ENCODE measurements at regions not wholly inside any gene's neighbourhood (a gene's known extent, or its start where the extent isn't known, plus 50 kb on each side); places are given as distances from the start of the nearest gene placed in this dataset.
"Not testable (repeated sequence)": the region's sequence is repeated elsewhere in the genome, so short reads cannot be mapped to it uniquely, and the experiment has no call there.

DNA sequence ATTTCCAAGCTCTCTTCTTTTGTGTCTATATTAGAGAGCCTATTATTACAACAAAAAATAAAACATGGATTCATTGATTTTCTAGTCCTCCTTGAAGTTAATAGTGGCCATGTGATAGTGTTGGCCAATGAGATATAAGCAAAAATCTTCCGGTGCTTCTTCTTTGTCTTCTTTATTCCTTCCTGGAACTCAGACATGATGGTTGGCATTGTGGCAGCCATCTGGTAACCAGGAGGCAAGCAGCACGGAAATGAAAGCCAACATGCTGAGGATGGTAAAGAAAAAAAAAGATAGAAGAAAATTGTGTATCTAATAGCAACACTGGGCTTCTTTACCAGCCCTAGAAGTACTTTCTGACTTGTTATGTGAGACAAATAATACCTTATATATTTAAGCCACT lies 50.8 kb upstream of the SEL1L start:
- H3K4me1 ChIP-seq (ENCODE audit: control insufficient read depth, insufficient read depth, low read length), result no peaks in the 10 kb centered on the region
- no peak overlapping the region for H3K4me3 ChIP-seq (ENCODE audit: low read depth, low read length)
- no CpG with 5 or more reads among the region's 2 CpGs for WGBS (ENCODE audit: insufficient coverage)
- no peaks in the 10 kb centered on the region for H3K9me3 ChIP-seq (ENCODE audit: control insufficient read depth, insufficient read depth, low read length)
- no peak for DNase-seq (ENCODE audit: low read depth in 4 of 6, low spot score in 6 of 6)
- no peaks in the 10 kb centered on the region for H3K27me3 ChIP-seq (ENCODE audit: control insufficient read depth, insufficient read depth, low read length)
- no peak overlapping the region for H3K27ac ChIP-seq (ENCODE audit: low read depth, low read length)
- H3K36me3 ChIP-seq (ENCODE audit: control insufficient read depth, insufficient read depth, low read length), result no peaks in the 10 kb centered on the region

- H3K4me1 ChIP-seq (ENCODE audit: control insufficient read depth, insufficient read depth, low read length), result peaks cover 3% of the 10 kb centered on the region
- no peaks in the 10 kb centered on the region for H3K27me3 ChIP-seq (ENCODE audit: control insufficient read depth, insufficient read depth, low read length)
- WGBS (ENCODE audit: insufficient coverage), result 95% methylated on average over 2 of the region's 7 CpGs
- no peak overlapping the region for H3K4me3 ChIP-seq (ENCODE audit: low read depth, low read length)
- DNase-seq (ENCODE audit: low read depth in 4 of 6, low spot score in 6 of 6), result no peak
- H3K27ac ChIP-seq (ENCODE audit: low read depth, low read length), result no peak overlapping the region
- H3K9me3 ChIP-seq (ENCODE audit: control insufficient read depth, insufficient read depth, low read length), result no peaks in the 10 kb centered on the region
- H3K36me3 ChIP-seq (ENCODE audit: control insufficient read depth, insufficient read depth, low read length), result no peaks in the 10 kb centered on the region
Measured at GRCh38 chr14:81589381-81590065, 55.9 kb upstream of the SEL1L start.

DNA sequence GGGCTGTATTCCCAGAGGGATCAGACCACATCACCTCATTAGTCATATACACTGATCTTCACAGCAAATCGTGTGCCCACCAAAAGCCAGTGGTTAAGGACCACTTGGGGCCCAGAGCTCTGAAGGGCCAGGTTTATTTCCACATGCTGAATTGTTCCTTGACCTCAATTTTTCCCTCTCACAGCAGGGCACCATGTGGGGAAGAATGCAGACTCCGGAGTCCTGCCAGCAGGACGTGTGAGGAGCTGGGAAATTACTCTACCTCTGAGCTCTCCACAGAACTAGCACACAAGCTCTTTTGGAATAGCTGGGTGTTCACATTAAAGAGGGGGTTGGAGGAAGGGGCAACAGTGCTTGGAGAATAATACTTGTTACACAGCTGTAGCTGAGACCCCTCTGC lies 57.6 kb upstream of the SEL1L start:
- H3K36me3 ChIP-seq (ENCODE audit: control insufficient read depth, insufficient read depth, low read length), result no peaks in the 10 kb centered on the region
- no CpG with 5 or more reads among the region's 3 CpGs for WGBS (ENCODE audit: insufficient coverage)

GRCh38 chr14:81594012-81594411 lies 60.4 kb upstream of the SEL1L start:
- 43% methylated on average over 2 of the region's 6 CpGs for WGBS (ENCODE audit: insufficient coverage)
- H3K4me3 ChIP-seq (ENCODE audit: low read depth, low read length), result no peak overlapping the region
- H3K36me3 ChIP-seq (ENCODE audit: control insufficient read depth, insufficient read depth, low read length), result no peaks in the 10 kb centered on the region
- peak overlapping the region; percentile 33 for H3K27ac ChIP-seq (ENCODE audit: low read depth, low read length)
- DNase-seq (ENCODE audit: low read depth in 4 of 6, low spot score in 6 of 6), result peak in 2 of 6 donors; percentile 58 to 78
- peaks cover 3% of the 10 kb centered on the region for H3K4me1 ChIP-seq (ENCODE audit: control insufficient read depth, insufficient read depth, low read length)
- no peaks in the 10 kb centered on the region for H3K27me3 ChIP-seq (ENCODE audit: control insufficient read depth, insufficient read depth, low read length)
- no peaks in the 10 kb centered on the region for H3K9me3 ChIP-seq (ENCODE audit: control insufficient read depth, insufficient read depth, low read length)

More for the DNA sequence above, 57.6 kb upstream of the SEL1L start:
- H3K4me3 ChIP-seq (ENCODE audit: low read depth, low read length), result no peak overlapping the region
- H3K4me1 ChIP-seq (ENCODE audit: control insufficient read depth, insufficient read depth, low read length), result peaks cover 3% of the 10 kb centered on the region
- H3K27ac ChIP-seq (ENCODE audit: low read depth, low read length), result no peak overlapping the region
- H3K27me3 ChIP-seq (ENCODE audit: control insufficient read depth, insufficient read depth, low read length), result no peaks in the 10 kb centered on the region
- no peaks in the 10 kb centered on the region for H3K9me3 ChIP-seq (ENCODE audit: control insufficient read depth, insufficient read depth, low read length)
- DNase-seq (ENCODE audit: low read depth in 4 of 6, low spot score in 6 of 6), result no peak

DNA sequence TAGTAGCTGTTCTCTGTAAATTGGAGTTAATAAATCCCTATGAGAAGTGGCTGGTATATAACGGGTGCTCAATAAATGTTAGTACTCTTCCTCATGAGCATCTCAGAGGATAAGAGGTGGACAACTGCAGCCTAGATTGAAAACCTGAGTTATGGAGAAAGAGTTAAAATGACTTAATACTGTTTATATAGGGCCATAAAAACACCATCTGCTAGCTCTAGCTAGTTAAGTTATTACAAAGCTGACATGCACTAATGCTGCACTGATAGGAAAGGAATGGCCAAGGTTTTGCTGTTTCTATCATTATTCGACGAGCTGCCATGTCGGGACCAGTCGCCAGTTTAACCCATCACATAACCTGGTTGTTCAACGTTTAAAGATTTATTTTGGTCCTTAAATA lies 72.0 kb upstream of the SEL1L start:
- Histone ChIP-seq H3K4me1 (ENCODE audit: control insufficient read depth, insufficient read depth, low read length) (no peaks in the 10 kb centered on the region), H3K4me3 (ENCODE audit: low read depth, low read length) (no peak overlapping the region), H3K36me3 (ENCODE audit: control insufficient read depth, insufficient read depth, low read length) (no peaks in the 10 kb centered on the region), H3K27ac (ENCODE audit: low read depth, low read length) (no peak overlapping the region), H3K9me3 (ENCODE audit: control insufficient read depth, insufficient read depth, low read length) (no peaks in the 10 kb centered on the region), H3K27me3 (ENCODE audit: control insufficient read depth, insufficient read depth, low read length) (no peaks in the 10 kb centered on the region)
- no CpG with 5 or more reads among the region's 6 CpGs for WGBS (ENCODE audit: insufficient coverage)
- DNase-seq (ENCODE audit: low read depth in 4 of 6, low spot score in 6 of 6), result peak in 1 of 6 donors; percentile 73

DNA sequence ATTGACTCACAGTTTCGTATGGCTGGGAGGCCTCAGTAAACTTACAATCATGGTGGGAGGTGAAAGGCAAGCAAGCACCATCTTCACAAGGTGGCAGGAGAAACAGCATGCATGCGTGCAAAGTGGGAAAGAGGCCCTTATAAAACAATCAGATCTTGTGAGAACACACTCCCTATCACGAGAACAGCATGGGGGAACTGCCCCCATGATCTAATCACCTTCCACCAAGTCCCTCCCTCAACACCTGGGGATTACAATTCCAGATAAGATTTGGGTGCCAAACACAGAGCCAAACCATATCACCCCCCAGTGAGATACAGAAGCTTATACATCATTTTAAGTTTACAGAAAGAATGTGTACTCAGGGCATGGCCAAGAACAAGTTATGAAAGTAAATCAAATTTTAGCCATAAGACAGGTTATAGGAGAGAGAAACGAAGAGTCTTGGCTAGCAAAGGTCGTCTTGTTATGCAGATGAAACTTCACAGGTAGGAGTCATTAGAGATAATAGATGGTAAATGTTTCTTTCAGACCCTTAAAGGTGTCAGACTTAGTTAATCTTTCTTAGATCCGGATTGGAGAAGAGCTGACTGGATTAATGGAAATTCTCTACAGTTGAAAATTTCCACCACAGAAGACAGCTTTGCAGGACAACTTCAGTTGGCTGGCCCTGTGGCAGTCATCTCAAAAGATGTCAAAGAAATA lies 79.8 kb upstream of the SEL1L start:
- no peak overlapping the region for H3K27ac ChIP-seq (ENCODE audit: low read depth, low read length)
- H3K9me3 ChIP-seq (ENCODE audit: control insufficient read depth, insufficient read depth, low read length), result no peaks in the 10 kb centered on the region
- H3K4me1 ChIP-seq (ENCODE audit: control insufficient read depth, insufficient read depth, low read length), result no peaks in the 10 kb centered on the region
- no peak overlapping the region for H3K4me3 ChIP-seq (ENCODE audit: low read depth, low read length)
- no peak for DNase-seq (ENCODE audit: low read depth in 4 of 6, low spot score in 6 of 6)
- WGBS (ENCODE audit: insufficient coverage), result 68% methylated on average over 4 of the region's 6 CpGs
- H3K27me3 ChIP-seq (ENCODE audit: control insufficient read depth, insufficient read depth, low read length), result no peaks in the 10 kb centered on the region
- H3K36me3 ChIP-seq (ENCODE audit: control insufficient read depth, insufficient read depth, low read length), result no peaks in the 10 kb centered on the region

- 100% methylated on average over 5 of the region's 9 CpGs for WGBS (ENCODE audit: insufficient coverage)
- H3K36me3 ChIP-seq (ENCODE audit: control insufficient read depth, insufficient read depth, low read length); H3K4me3 ChIP-seq (ENCODE audit: low read depth, low read length); H3K4me1 ChIP-seq (ENCODE audit: control insufficient read depth, insufficient read depth, low read length); DNase-seq (ENCODE audit: low read depth in 4 of 6, low spot score in 6 of 6); H3K27ac ChIP-seq (ENCODE audit: low read depth, low read length); H3K27me3 ChIP-seq (ENCODE audit: control insufficient read depth, insufficient read depth, low read length); H3K9me3 ChIP-seq (ENCODE audit: control insufficient read depth, insufficient read depth, low read length): not testable (repeated sequence)
Measured at GRCh38 chr14:81614302-81614701, 80.6 kb upstream of the SEL1L start.

GRCh38 chr14:81618695-81619094 lies 85.0 kb upstream of the SEL1L start:
- H3K27me3 ChIP-seq (ENCODE audit: control insufficient read depth, insufficient read depth, low read length), result no peaks in the 10 kb centered on the region
- H3K4me1 ChIP-seq (ENCODE audit: control insufficient read depth, insufficient read depth, low read length), result no peaks in the 10 kb centered on the region
- H3K27ac ChIP-seq (ENCODE audit: low read depth, low read length), result no peak overlapping the region
- no peaks in the 10 kb centered on the region for H3K9me3 ChIP-seq (ENCODE audit: control insufficient read depth, insufficient read depth, low read length)
- DNase-seq (ENCODE audit: low read depth in 4 of 6, low spot score in 6 of 6), result no peak
- WGBS (ENCODE audit: insufficient coverage), result 89% methylated on average over 2 of the region's 3 CpGs
- H3K36me3 ChIP-seq (ENCODE audit: control insufficient read depth, insufficient read depth, low read length), result no peaks in the 10 kb centered on the region
- H3K4me3 ChIP-seq (ENCODE audit: low read depth, low read length), result no peak overlapping the region

DNA sequence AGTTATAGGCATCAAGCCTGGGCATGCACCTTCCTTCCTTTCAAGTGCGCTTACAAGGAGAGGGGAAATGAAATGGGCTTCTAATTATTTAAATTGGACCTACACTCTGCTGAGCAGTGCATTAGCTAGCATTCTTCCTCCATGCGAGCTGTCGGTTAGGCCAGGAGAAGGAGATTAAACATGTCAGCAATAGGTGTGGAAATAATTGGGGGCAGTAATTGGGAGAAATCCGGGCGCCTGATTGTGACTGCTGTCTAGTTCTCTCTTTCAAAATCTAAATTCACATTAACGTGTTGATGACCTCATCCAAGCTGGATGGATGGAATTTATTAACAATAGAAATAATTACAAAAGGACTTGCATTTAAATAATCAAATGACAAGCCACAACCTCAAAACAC lies 86.2 kb upstream of the SEL1L start:
- Histone ChIP-seq H3K27ac (ENCODE audit: low read depth, low read length) (no peak overlapping the region), H3K36me3 (ENCODE audit: control insufficient read depth, insufficient read depth, low read length) (no peaks in the 10 kb centered on the region), H3K9me3 (ENCODE audit: control insufficient read depth, insufficient read depth, low read length) (no peaks in the 10 kb centered on the region), H3K4me3 (ENCODE audit: low read depth, low read length) (no peak overlapping the region), H3K4me1 (ENCODE audit: control insufficient read depth, insufficient read depth, low read length) (no peaks in the 10 kb centered on the region), H3K27me3 (ENCODE audit: control insufficient read depth, insufficient read depth, low read length) (no peaks in the 10 kb centered on the region)
- no peak for DNase-seq (ENCODE audit: low read depth in 4 of 6, low spot score in 6 of 6)
- no CpG with 5 or more reads among the region's 6 CpGs for WGBS (ENCODE audit: insufficient coverage)

GRCh38 chr14:81623771-81624396 lies 90.2 kb upstream of the SEL1L start:
- not testable (repeated sequence) for H3K36me3 ChIP-seq (ENCODE audit: control insufficient read depth, insufficient read depth, low read length); H3K27ac ChIP-seq (ENCODE audit: low read depth, low read length); H3K4me1 ChIP-seq (ENCODE audit: control insufficient read depth, insufficient read depth, low read length); H3K27me3 ChIP-seq (ENCODE audit: control insufficient read depth, insufficient read depth, low read length); H3K9me3 ChIP-seq (ENCODE audit: control insufficient read depth, insufficient read depth, low read length); H3K4me3 ChIP-seq (ENCODE audit: low read depth, low read length); DNase-seq (ENCODE audit: low read depth in 4 of 6, low spot score in 6 of 6)
- WGBS (ENCODE audit: insufficient coverage), result 93% methylated on average over 51 of the region's 55 CpGs
